HFF-Myc (cell line): ENCODE measurements at regions not wholly inside any gene's neighbourhood (a gene's known extent, or its start where the extent isn't known, plus 50 kb on each side); places are given as distances from the start of the nearest gene placed in this dataset.

ENCODE experiments used
- DNase-seq: peaks from one replicate; pipeline ENCODE4 v3.0.0-alpha.2; 2011; ENCODE audit warnings: low read depth; ENCODE audit errors: extremely low read depth
- H3K4me3 ChIP-seq: replicated peaks from 2 replicates; pipeline ENCODE4 v1.5.1; 2011; ENCODE audit warnings: low read depth, mild to moderate bottlenecking, control low read depth, low read length
- CTCF ChIP-seq: IDR thresholded peaks from 2 replicates; pipeline ENCODE4 v1.5.1; 2012; ENCODE audit warnings: mild to moderate bottlenecking, low read depth, low read length, control low read depth; ENCODE audit errors: missing control alignments

DNA sequence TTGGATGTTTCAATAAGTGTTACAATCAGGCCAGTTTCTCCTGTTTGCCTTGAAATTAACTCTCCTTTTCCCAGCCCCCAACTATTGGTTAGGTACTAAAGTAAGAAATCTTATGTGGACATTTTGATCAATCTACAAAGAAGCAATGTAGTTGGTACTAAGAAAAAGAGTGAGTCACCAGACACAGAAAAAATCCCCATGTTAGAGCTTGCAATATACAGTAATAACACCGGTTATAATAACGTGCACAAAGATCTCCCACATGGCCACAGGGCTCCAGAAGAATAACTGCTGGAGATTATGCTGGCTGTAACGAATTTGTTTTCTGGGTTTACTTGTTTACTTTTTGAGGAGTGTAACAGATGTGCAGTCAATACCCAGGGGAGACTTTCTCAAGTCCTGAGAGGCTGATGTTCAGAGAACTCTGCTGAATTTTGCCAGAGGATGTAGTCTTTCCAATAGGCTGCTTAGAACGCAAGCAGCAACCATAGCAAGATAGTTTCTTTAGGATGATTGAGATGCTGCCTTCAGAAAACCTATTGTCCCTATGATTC lies 166.2 kb upstream of the SPACA1 start:
- DNase-seq, result no peak
- no peak for TF ChIP-seq CTCF
- no peak overlapping the region for H3K4me3 ChIP-seq

GRCh38 chr6:87879132-87879861 lies 168.3 kb upstream of the SPACA1 start:
- peak; percentile 7 for DNase-seq
- no peak for TF ChIP-seq CTCF
- H3K4me3 ChIP-seq, result no peak overlapping the region

DNA sequence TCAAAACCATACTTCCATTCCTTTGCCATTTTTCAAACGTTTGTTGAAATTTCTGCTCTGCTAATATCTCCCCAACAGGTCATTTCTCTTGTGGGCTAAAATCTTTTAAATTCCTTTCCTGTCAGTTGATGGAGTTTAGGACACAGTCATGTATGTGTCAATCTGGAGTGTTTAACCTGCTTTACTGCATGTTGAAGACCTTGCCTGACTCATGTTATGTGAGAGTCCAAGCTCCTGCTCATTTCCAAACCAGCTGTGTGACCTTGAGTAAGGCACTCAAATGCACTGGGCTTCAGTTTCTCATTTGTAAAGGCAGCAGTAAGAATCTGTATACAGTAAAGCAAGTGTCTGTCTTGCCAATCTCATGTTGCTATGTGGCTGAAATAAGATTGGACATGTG lies 171.9 kb upstream of the SPACA1 start:
- no peak for DNase-seq
- no peak overlapping the region for H3K4me3 ChIP-seq
- TF ChIP-seq CTCF, result no peak

DNA sequence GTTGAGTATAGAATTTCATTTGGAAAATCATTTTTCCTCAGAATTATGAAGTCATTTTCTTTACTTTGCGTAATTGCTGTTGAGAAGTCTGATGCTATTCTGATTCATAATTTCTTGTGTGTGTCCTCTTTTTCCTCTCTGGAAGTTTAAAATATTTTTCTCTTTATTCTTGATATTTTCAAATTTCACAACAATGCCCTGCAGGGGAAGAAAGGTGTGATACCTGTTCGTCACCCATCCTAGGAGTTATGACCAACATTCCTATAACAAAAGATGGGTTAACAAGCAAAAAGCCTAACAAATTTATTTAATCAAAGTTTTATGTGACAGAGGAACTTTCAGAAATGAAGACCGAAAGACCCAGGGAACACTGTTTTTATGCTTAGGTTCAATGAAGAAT lies 171.5 kb upstream of the AKIRIN2 start:
- no peak overlapping the region for H3K4me3 ChIP-seq
- TF ChIP-seq CTCF, result no peak
- DNase-seq, result no peak

- H3K4me3 ChIP-seq, result no peak overlapping the region
- no peak for DNase-seq
- TF ChIP-seq CTCF, result no peak
Observed at GRCh38 chr6:87870556-87870955, 168.5 kb upstream of the AKIRIN2 start.

DNA sequence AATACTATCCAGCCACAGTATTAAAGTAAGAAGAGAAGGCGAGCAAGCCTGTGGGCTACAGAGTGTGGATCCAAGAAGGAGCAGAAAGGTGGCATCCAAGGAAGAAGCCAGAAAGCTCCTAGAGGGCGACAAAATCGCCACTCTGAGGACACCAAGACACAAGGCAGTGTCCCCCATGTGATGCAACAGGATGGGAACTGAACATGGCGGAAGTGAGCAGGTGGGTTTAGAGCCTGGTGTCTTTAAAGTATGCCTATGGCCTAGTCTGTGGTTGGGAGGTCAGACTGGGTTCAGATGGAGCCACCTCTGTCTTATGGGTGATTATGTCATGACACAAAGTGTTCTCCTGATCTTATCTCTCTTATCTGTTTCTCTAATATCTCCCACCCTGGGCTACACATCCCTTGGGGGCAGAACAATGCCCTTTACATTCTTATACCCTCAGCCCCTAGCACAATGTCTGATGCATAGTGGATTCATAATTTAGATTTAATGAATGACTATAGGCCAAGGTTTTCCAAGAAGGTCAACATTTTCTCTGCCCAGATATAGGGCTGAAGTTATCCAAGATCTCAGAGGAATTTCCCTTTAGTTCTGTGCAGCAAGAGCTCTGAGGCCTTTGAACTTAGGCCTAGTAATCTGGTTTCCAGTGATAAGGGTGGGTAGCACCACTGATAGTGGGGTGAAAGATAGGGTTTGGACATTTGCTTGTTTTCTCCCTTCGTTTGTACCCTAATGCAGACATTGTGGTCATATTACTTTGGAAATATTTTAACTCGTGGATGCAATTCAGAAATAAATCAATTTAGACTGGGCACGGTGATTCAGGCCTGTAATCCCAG lies 167.3 kb upstream of the AKIRIN2 start:
- no peak for DNase-seq
- TF ChIP-seq CTCF, result no peak
- H3K4me3 ChIP-seq, result no peak overlapping the region
